GM21367 (cell line): ENCODE measurements at regions not wholly inside any gene's neighbourhood (a gene's known extent, or its start where the extent isn't known, plus 50 kb on each side); places are given as distances from the start of the nearest gene placed in this dataset.

Experiments
- ATAC-seq: cut with Tn5 transposase; IDR thresholded peaks from one replicate; pipeline ENCODE4 v1.9.1; 2021; ENCODE audit not compliant: unreplicated experiment

- ATAC-seq: no peak
Measured at GRCh38 chr2:2683606-2684224, 352.6 kb upstream of the MYT1L start.

- ATAC-seq: no peak
Measured at GRCh38 chr2:2682700-2683342, 351.7 kb upstream of the MYT1L start.

GRCh38 chr2:2681711-2682251 is 350.7 kb upstream of the MYT1L start:
- ATAC-seq: no peak

- ATAC-seq: no peak
Measured at GRCh38 chr2:2681085-2681484, 350.0 kb upstream of the MYT1L start.

GRCh38 chr2:2674831-2675230 is 343.8 kb upstream of the MYT1L start:
- ATAC-seq: no peak

- no peak for ATAC-seq
Measured at GRCh38 chr2:2673406-2673805, 342.3 kb upstream of the MYT1L start.

GRCh38 chr2:2672249-2672648 is 341.2 kb upstream of the MYT1L start:
- no peak for ATAC-seq

GRCh38 chr2:2671826-2672225 is 340.8 kb upstream of the MYT1L start:
- no peak for ATAC-seq

- no peak for ATAC-seq
Measured at GRCh38 chr2:2669316-2669715, 338.2 kb upstream of the MYT1L start.

- ATAC-seq: no peak
Measured at GRCh38 chr2:2668681-2669265, 337.7 kb upstream of the MYT1L start.

- ATAC-seq: no peak
Measured at GRCh38 chr2:2667690-2668089, 336.6 kb upstream of the MYT1L start.

GRCh38 chr2:2665834-2666133 is 334.7 kb upstream of the MYT1L start:
- no peak for ATAC-seq

GRCh38 chr2:2664989-2665833 is 334.1 kb upstream of the MYT1L start:
- no peak for ATAC-seq

GRCh38 chr2:2663401-2664036 is 332.4 kb upstream of the MYT1L start:
- ATAC-seq: no peak

- no peak for ATAC-seq
Measured at GRCh38 chr2:2662847-2663356, 331.8 kb upstream of the MYT1L start.

GRCh38 chr2:2662037-2662846 is 331.2 kb upstream of the MYT1L start:
- ATAC-seq: no peak

- ATAC-seq: no peak
Measured at GRCh38 chr2:2660789-2661355, 329.8 kb upstream of the MYT1L start.

GRCh38 chr2:2657121-2657962 is 326.3 kb upstream of the MYT1L start:
- ATAC-seq: no peak
